H1 (cell line): ENCODE measurements at regions not wholly inside any gene's neighbourhood (a gene's known extent, or its start where the extent isn't known, plus 50 kb on each side); places are given as distances from the start of the nearest gene placed in this dataset.

Experiments
- CTCF ChIA-PET: fragments of 300-600 bp; sonication (Branson Sonifier 250); formaldehyde crosslinking; loops from one replicate; lab custom pipeline; 2021; ENCODE audit not compliant: partially characterized antibody; lab: Charles Lee
- POLR2A ChIA-PET: fragments of 300-600 bp; sonication (Branson Sonifier 250); formaldehyde crosslinking; loops from one replicate; lab custom pipeline; 2021; ENCODE audit warnings: inconsistent platforms; ENCODE audit not compliant: partially characterized antibody; lab: Charles Lee
- DNase-seq, 2 experiments: peaks; one replicate each; pipeline versions ENCODE4 v3.0.0 to v3.0.0-alpha.2; 2010 to 2022; ENCODE audit warnings: low spot score in 2 of 2, low read depth in 1 of 2, mixed read lengths in 1 of 2
- FAIRE-seq: peaks from 2 replicates; lab custom pipeline; 2011; peaks lifted over from hg19 to GRCh38; lab: Jason Lieb, UNC
- H2AFZ ChIP-seq: 2 replicates; pipeline ENCODE4 v1.8.1; 2012; ENCODE audit warnings: low read length, inconsistent platforms
- H2AK5ac ChIP-seq: 2 replicates; pipeline ENCODE4 v1.6.1; 2013; ENCODE audit warnings: low read depth, low read length
- H2BK120ac ChIP-seq: replicated peaks from 2 replicates; pipeline ENCODE3; 2013; ENCODE audit warnings: low read depth, low read length, inconsistent platforms
- H2BK12ac ChIP-seq: 2 replicates; pipeline ENCODE4 v1.6.1; 2013; ENCODE audit warnings: low read depth, low read length
- H2BK15ac ChIP-seq: 2 replicates; pipeline ENCODE4 v1.6.1; 2013; ENCODE audit warnings: low read length
- H2BK20ac ChIP-seq: 2 replicates; pipeline ENCODE4 v1.6.1; 2013; ENCODE audit warnings: low read length
- H2BK5ac ChIP-seq: 2 replicates; pipeline ENCODE4 v1.6.1; 2013; ENCODE audit warnings: low read depth, low read length
- H3K14ac ChIP-seq: 2 replicates; pipeline ENCODE4 v1.6.1; 2013; ENCODE audit warnings: inconsistent platforms; ENCODE audit not compliant: insufficient read length
- H3K18ac ChIP-seq: 2 replicates; pipeline ENCODE4 v1.6.1; 2013; ENCODE audit warnings: low read length; ENCODE audit errors: extremely low read depth
- H3K23ac ChIP-seq: 2 replicates; pipeline ENCODE4 v1.6.1; 2013; ENCODE audit warnings: inconsistent platforms; ENCODE audit not compliant: insufficient read length
- H3K23me2 ChIP-seq: 2 replicates; pipeline ENCODE4 v1.6.1; 2013; ENCODE audit warnings: low read depth, low read length
- H3K27ac ChIP-seq: 2 replicates; pipeline ENCODE4 v1.6.1; 2011; ENCODE audit warnings: low read depth, low read length, inconsistent platforms
- H3K27me3 ChIP-seq, 4 experiments: replicated peaks in 1 of 4; 1 replicate in 1 of 4; 2 replicates in 3 of 4; pipeline versions ENCODE4 v1.6.1 to v1.8.1; 2011 to 2013; ENCODE audit warnings: low read length in 3 of 4, mild to moderate bottlenecking in 3 of 4, inconsistent platforms in 2 of 4, mixed read lengths in 2 of 4, moderate library complexity in 1 of 4; ENCODE audit not compliant: control insufficient read depth in 3 of 4, insufficient read depth in 3 of 4; ENCODE audit errors: extremely low read depth in 1 of 4
- H3K36me3 ChIP-seq, 4 experiments: 2 replicates each; pipeline versions ENCODE4 v1.6.1 to v1.8.1; 2011 to 2013; ENCODE audit warnings: mild to moderate bottlenecking in 4 of 4, low read length in 3 of 4, moderate library complexity in 2 of 4, control low read depth in 1 of 4, inconsistent platforms in 1 of 4; ENCODE audit not compliant: insufficient read depth in 4 of 4, control insufficient read depth in 2 of 4
- H3K4ac ChIP-seq: replicated peaks from 2 replicates; pipeline ENCODE3; 2013; ENCODE audit warnings: low read length, low read depth, mixed read lengths, inconsistent platforms; ENCODE audit not compliant: insufficient read length
- H3K4me1 ChIP-seq, 4 experiments: replicated peaks in 1 of 4; 1 replicate in 1 of 4; 2 replicates in 3 of 4; pipeline versions ENCODE4 v1.6.1 to v1.8.1; 2011 to 2013; ENCODE audit warnings: low read length in 3 of 4, inconsistent platforms in 2 of 4, mixed read lengths in 1 of 4; ENCODE audit not compliant: insufficient read depth in 4 of 4, control insufficient read depth in 3 of 4
- H3K4me2 ChIP-seq, 2 experiments: 2 replicates each; pipeline versions ENCODE4 v1.6.1 to v1.8.1; 2011 to 2013; ENCODE audit warnings: low read depth in 2 of 2, low read length in 2 of 2, control low read depth in 1 of 2, inconsistent platforms in 1 of 2, mild to moderate bottlenecking in 1 of 2; ENCODE audit not compliant: insufficient read depth in 1 of 2
- H3K4me3 ChIP-seq, 4 experiments: fragments of 200-600, 300-600 bp in 1 of 4; sonication (generic), shearing (Covaris generic), sonication (Bioruptor Twin) in 1 of 4; 2 replicates each; pipeline versions ENCODE4 v1.5.1 to v1.8.1; 2011 to 2016; ENCODE audit warnings: low read length in 4 of 4, low read depth in 3 of 4, control low read depth in 2 of 4, inconsistent platforms in 2 of 4, mild to moderate bottlenecking in 2 of 4, mixed read lengths in 1 of 4, moderate library complexity in 1 of 4; ENCODE audit not compliant: insufficient read depth in 2 of 4; ENCODE audit errors: extremely low read depth in 1 of 4
- H3K56ac ChIP-seq: replicated peaks from 2 replicates; pipeline ENCODE3; 2013; ENCODE audit warnings: low read depth, mild to moderate bottlenecking, mixed read lengths, low read length, inconsistent platforms; ENCODE audit not compliant: insufficient read length
- H3K79me1 ChIP-seq: 2 replicates; pipeline ENCODE4 v1.6.1; 2013; ENCODE audit warnings: low read depth, low read length, control low read depth
- H3K79me2 ChIP-seq, 2 experiments: 2 replicates each; pipeline versions ENCODE4 v1.6.1 to v1.8.1; 2012 to 2013; ENCODE audit warnings: low read length in 2 of 2, mild to moderate bottlenecking in 2 of 2, inconsistent platforms in 1 of 2; ENCODE audit not compliant: insufficient read depth in 2 of 2, control insufficient read depth in 1 of 2
- H3K9ac ChIP-seq, 4 experiments: replicated peaks in 1 of 4; 1 replicate in 1 of 4; 2 replicates in 3 of 4; pipeline versions ENCODE4 v1.6.1 to v1.8.1; 2011 to 2013; ENCODE audit warnings: low read depth in 3 of 4, low read length in 3 of 4, control low read depth in 2 of 4, mild to moderate bottlenecking in 2 of 4, moderate library complexity in 2 of 4, inconsistent platforms in 1 of 4; ENCODE audit errors: extremely low read depth in 1 of 4
- H3K9me3 ChIP-seq, 2 experiments: 2 replicates each; pipeline versions ENCODE4 v1.6.1 to v1.8.1; 2012 to 2013; ENCODE audit warnings: mild to moderate bottlenecking in 2 of 2, moderate library complexity in 2 of 2, control low read depth in 1 of 2, inconsistent platforms in 1 of 2, low read depth in 1 of 2, low read length in 1 of 2, mixed read lengths in 1 of 2; ENCODE audit not compliant: insufficient read depth in 2 of 2
- H4K20me1 ChIP-seq, 2 experiments: replicated peaks in 1 of 2; 2 replicates each; pipeline versions ENCODE3 to v1.8.1; 2011 to 2013; ENCODE audit warnings: inconsistent platforms in 2 of 2, low read length in 2 of 2, mild to moderate bottlenecking in 1 of 2; ENCODE audit not compliant: insufficient read depth in 2 of 2, control insufficient read depth in 1 of 2
- H4K5ac ChIP-seq: 2 replicates; pipeline ENCODE4 v1.6.1; 2013; ENCODE audit warnings: low read length, low read depth, mixed read lengths, inconsistent platforms; ENCODE audit not compliant: insufficient read length
- H4K8ac ChIP-seq: 2 replicates; pipeline ENCODE4 v1.8.0; 2013; ENCODE audit warnings: mild to moderate bottlenecking, moderate library complexity, low read length, inconsistent platforms; ENCODE audit not compliant: insufficient read depth; ENCODE audit errors: extremely low read depth
- H4K91ac ChIP-seq: replicated peaks from 2 replicates; pipeline ENCODE3; 2013; ENCODE audit warnings: low read length, mixed read lengths, inconsistent platforms; ENCODE audit not compliant: insufficient read length
- ASH2L ChIP-seq: fragments of 200-600, 300-600 bp; sonication (generic); IDR thresholded peaks from one replicate; pipeline ENCODE4 v1.7.1; 2017; ENCODE audit warnings: low read length
- BACH1 ChIP-seq: IDR thresholded peaks from 2 replicates; pipeline ENCODE4 v1.6.1; 2012; ENCODE audit warnings: low read length, improper control_type of control experiment
- CBX8 ChIP-seq: fragments of 300-800, 300-1000 bp; sonication (generic); IDR thresholded peaks from 2 replicates; pipeline ENCODE4 v1.7.1; 2016; ENCODE audit warnings: low read depth, low read length, borderline replicate concordance
- CHD2 ChIP-seq: IDR thresholded peaks from 2 replicates; pipeline ENCODE4 v1.6.1; 2012; ENCODE audit warnings: low read length, improper control_type of control experiment
- CTCF ChIP-seq, 3 experiments: IDR thresholded peaks; 1 replicate in 2 of 3; 2 replicates in 1 of 3; pipeline versions ENCODE4 v1.5.1 to v1.6.1; 2011; ENCODE audit warnings: low read length in 3 of 3, mild to moderate bottlenecking in 3 of 3, inconsistent platforms in 2 of 3, low read depth in 1 of 3, moderate library complexity in 1 of 3; ENCODE audit not compliant: insufficient read depth in 1 of 3; ENCODE audit errors: control extremely low read depth in 1 of 3
- FOSL1 ChIP-seq: IDR thresholded peaks from 2 replicates; pipeline ENCODE4 v1.6.1; 2011; ENCODE audit warnings: mild to moderate bottlenecking, low read depth, low read length, moderate library complexity; ENCODE audit not compliant: insufficient read depth
- KDM1A ChIP-seq: fragments of 200-600, 300-600 bp; sonication (generic); IDR thresholded peaks from 2 replicates; pipeline ENCODE4 v1.7.1; 2016; ENCODE audit warnings: mild to moderate bottlenecking, low read length, borderline replicate concordance
- MAX ChIP-seq: IDR thresholded peaks from 2 replicates; pipeline ENCODE4 v1.6.1; 2012; ENCODE audit warnings: inconsistent platforms
- PHF8 ChIP-seq: fragments of 200-600 bp; sonication (generic); conservative IDR thresholded peaks from 2 replicates; pipeline ENCODE4 v1.7.1; 2012; ENCODE audit warnings: low read depth, mild to moderate bottlenecking, inconsistent platforms, low read length, moderate library complexity
- SIRT6 ChIP-seq: IDR thresholded peaks from one replicate; pipeline ENCODE4 v1.7.1; 2012; ENCODE audit warnings: low read length, inconsistent platforms
- TAF7 ChIP-seq: optimal IDR thresholded peaks from 2 replicates; pipeline ENCODE3; 2011; ENCODE audit warnings: low read depth, mild to moderate bottlenecking, inconsistent platforms, low read length, moderate library complexity, borderline replicate concordance
- ZNF274 ChIP-seq: IDR thresholded peaks from 2 replicates; pipeline ENCODE4 v1.7.0; 2012; ENCODE audit warnings: low read length, borderline replicate concordance; ENCODE audit errors: extremely low read depth
- WGBS, 2 experiments: shearing (Covaris generic) in 1 of 2; methylation state at CpG; one replicate each; pipeline versions ENCODE4 v1.1.6 to v1.1.7; 2013 to 2015; ENCODE audit warnings: low lambda C conversion rate in 2 of 2, mixed read lengths in 2 of 2, inconsistent platforms in 1 of 2, low coverage in 1 of 2, missing lambda C conversion rate in 1 of 2; ENCODE audit not compliant: insufficient replicate concordance in 2 of 2, insufficient coverage in 1 of 2, insufficient read length in 1 of 2; ENCODE audit errors: extremely low coverage in 1 of 2, missing lambda C conversion rate in 1 of 2; 5-methylcytosine and 5-hydroxymethylcytosine counted together

GRCh38 chr6:121961619-121962125 is 437.8 kb upstream of the HSF2 start:
- POLR2A ChIA-PET, result no interaction called here
- no peak for TF ChIP-seq KDM1A
- no peak for TF ChIP-seq ZNF274
- TF ChIP-seq CHD2, result no peak
- no peak for TF ChIP-seq BACH1
- TF ChIP-seq CTCF (IDR thresholded peaks at IDR 0.05; ENCODE audit: control extremely low read depth in 1 of 3, insufficient read depth in 1 of 3, low read depth in 1 of 3, low read length in 3 of 3), result no peak
- no peak for TF ChIP-seq MAX
- TF ChIP-seq SIRT6, result no peak
- no peak for TF ChIP-seq ASH2L
- no peak for TF ChIP-seq PHF8
- no peak for TF ChIP-seq TAF7
- no peak for TF ChIP-seq FOSL1
- TF ChIP-seq CBX8, result no peak

More at GRCh38 chr6:121961619-121962125, 437.8 kb upstream of the HSF2 start:
- Histone ChIP-seq H3K36me3 (no peaks in the 10 kb centered on the region), H2AFZ (no peak overlapping the region), H3K79me1 (no peaks in the 10 kb centered on the region), H4K91ac (no peak overlapping the region), H3K14ac (no peak overlapping the region), H3K56ac (no peak overlapping the region), H3K79me2 (no peaks in the 10 kb centered on the region), H4K8ac (no peak overlapping the region), H4K20me1 (no peaks in the 10 kb centered on the region), H3K9ac (no peak overlapping the region), H3K4me3 (no peak overlapping the region), H3K4me1 (peaks cover 0 to 3% (median 0%) of the 10 kb centered on the region in 4 experiments; a peak in 1 of 7 replicates), H3K23ac (no peak overlapping the region), H2BK12ac (no peak overlapping the region), H2BK15ac (no peak overlapping the region), H2AK5ac (no peak overlapping the region), H2BK5ac (no peak overlapping the region), H3K18ac (no peak overlapping the region), H3K27me3 (no peaks in the 10 kb centered on the region), H4K5ac (no peak overlapping the region), H3K4me2 (no peak overlapping the region), H3K4ac (no peak overlapping the region), H3K9me3 (no peaks in the 10 kb centered on the region), H2BK120ac (no peak overlapping the region), H3K23me2 (no peaks in the 10 kb centered on the region), H3K27ac (no peak overlapping the region), H2BK20ac (no peak overlapping the region)
- no peak for DNase-seq
- no peak for FAIRE-seq
- 88% methylated on average over 1 of the region's 1 CpG; no CpG with 5 or more reads in 1 of the 2 experiments for WGBS, 2 experiments
- CTCF ChIA-PET, result no interaction called here
